Activated naive CD4-positive, alpha-beta T cell treated with anti-CD3 and anti-CD28 coated beads for 36 hours (primary cell): ENCODE measurements at regions not wholly inside any gene's neighbourhood (a gene's known extent, or its start where the extent isn't known, plus 50 kb on each side); places are given as distances from the start of the nearest gene placed in this dataset.

Experiments used
- CTCF ChIA-PET: fragments of 350-600 bp; sonication (Branson Sonifier 250); formaldehyde crosslinking; loops from one replicate; lab custom pipeline; 2021; ENCODE audit warnings: antibody characterized with exemption; lab: Charles Lee
- DNase-seq: peaks from one replicate; pipeline ENCODE4 v3.0.0-alpha.2; 2020
- H3K27ac Mint-ChIP-seq: one replicate; pipeline ENCODE4 v1.8.0; 2021; ENCODE audit warnings: mild to moderate bottlenecking, mixed read lengths
- H3K27me3 Mint-ChIP-seq: one replicate; pipeline ENCODE4 v1.8.0; 2021; ENCODE audit warnings: low read depth, mixed read lengths
- H3K36me3 Mint-ChIP-seq: one replicate; pipeline ENCODE4 v1.8.0; 2021; ENCODE audit warnings: low read depth, mixed read lengths
- H3K4me1 Mint-ChIP-seq: one replicate; pipeline ENCODE4 v1.8.0; 2021; ENCODE audit warnings: low read depth, mixed read lengths
- H3K4me3 Mint-ChIP-seq: one replicate; pipeline ENCODE4 v1.8.0; 2021; ENCODE audit warnings: mild to moderate bottlenecking, moderate library complexity, mixed read lengths
- H3K9me3 Mint-ChIP-seq: one replicate; pipeline ENCODE4 v1.8.0; 2021; ENCODE audit warnings: mixed read lengths
- intact Hi-C: fragments of 100-400 bp; cut with micrococcal nuclease; formaldehyde crosslinking; loops from one replicate; pipeline ENCODE4 v1.15.1; 2023

- peaks cover 14% of the 10 kb centered on the region for H3K36me3 Mint-ChIP-seq
- intact Hi-C loops: loop anchor here (10.0 kb wide), 1 partner anchor 1641 kb away; a partner anchor contains a TSS
- DNase-seq: no peak
- peak overlapping the region; percentile 99 for H3K27ac Mint-ChIP-seq
- CTCF ChIA-PET: no interaction called here
- peaks cover 1% of the 10 kb centered on the region for H3K27me3 Mint-ChIP-seq
- H3K4me1 Mint-ChIP-seq: peaks cover 27% of the 10 kb centered on the region
- H3K4me3 Mint-ChIP-seq: no peak overlapping the region
- no peaks in the 10 kb centered on the region for H3K9me3 Mint-ChIP-seq
Measured at GRCh38 chr6:26193467-26194328, 106.5 kb downstream of the HFE start.

- CTCF ChIA-PET: interaction anchor here (0.6 to 1.0 kb wide), 2 partner anchors 9 to 66 kb away, joined by 3 to 4 read pairs; no protein-coding TSS in a partner anchor
- H3K27ac Mint-ChIP-seq: peak overlapping the region; percentile 99
- no peaks in the 10 kb centered on the region for H3K9me3 Mint-ChIP-seq
- no peak for DNase-seq
- intact Hi-C loops: loop anchor here (10.0 kb wide), 1 partner anchor 1640 kb away; a partner anchor contains a TSS
- peak overlapping the region; percentile 21 for H3K4me3 Mint-ChIP-seq
- peaks cover 29% of the 10 kb centered on the region for H3K4me1 Mint-ChIP-seq
- H3K27me3 Mint-ChIP-seq: peaks cover 4% of the 10 kb centered on the region
- H3K36me3 Mint-ChIP-seq: peaks cover 15% of the 10 kb centered on the region
Measured at GRCh38 chr6:26194329-26194701, 107.1 kb downstream of the HFE start.

DNA sequence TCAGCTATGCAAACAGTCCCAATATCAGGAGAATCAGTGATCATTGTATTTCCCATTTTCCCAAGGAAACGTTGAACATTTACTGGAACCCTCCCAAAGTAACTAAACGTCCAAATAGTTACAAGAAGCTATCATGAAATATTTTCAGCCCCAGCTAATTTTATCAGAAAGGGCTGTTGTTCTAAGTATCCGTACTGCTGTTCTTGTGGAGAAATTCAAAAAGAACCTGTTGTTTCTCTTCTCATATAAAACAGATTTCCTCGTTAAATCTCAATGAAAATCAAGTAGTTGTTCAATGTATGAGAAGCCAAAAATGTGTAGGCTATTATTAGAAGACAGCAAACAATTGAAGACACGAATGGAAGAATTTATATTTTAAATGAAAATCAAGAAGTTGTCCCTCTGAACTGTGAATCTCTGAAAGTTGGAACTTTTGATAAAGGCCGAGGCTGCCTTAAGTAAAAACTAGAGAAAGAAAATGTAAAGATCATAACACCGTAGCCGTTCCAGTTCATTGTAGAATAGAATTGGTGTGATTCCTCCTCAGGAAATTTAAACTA is 107.7 kb downstream of the HFE start:
- intact Hi-C loops: loop anchor here (10.0 kb wide), 1 partner anchor 1640 kb away; a partner anchor contains a TSS
- Mint-ChIP-seq H3K9me3 (no peaks in the 10 kb centered on the region), H3K4me3 (peak overlapping the region; percentile 96), H3K27me3 (peaks cover 5% of the 10 kb centered on the region), H3K27ac (peak overlapping the region; percentile 99), H3K36me3 (peaks cover 15% of the 10 kb centered on the region), H3K4me1 (peaks cover 30% of the 10 kb centered on the region)
- CTCF ChIA-PET: interaction anchor here (0.6 to 1.0 kb wide), 3 partner anchors 10 to 122 kb away, joined by 3 to 4 read pairs (median 3); no protein-coding TSS in a partner anchor
- DNase-seq: no peak

- Mint-ChIP-seq H3K27me3 (peaks cover 5% of the 10 kb centered on the region), H3K27ac (peak overlapping the region; percentile 99), H3K4me1 (peaks cover 33% of the 10 kb centered on the region), H3K9me3 (no peaks in the 10 kb centered on the region), H3K36me3 (peaks cover 15% of the 10 kb centered on the region), H3K4me3 (peak overlapping the region; percentile 96)
- CTCF ChIA-PET: interaction anchor here (0.6 to 1.0 kb wide), 2 partner anchors 10 to 122 kb away, joined by 3 to 4 read pairs; no protein-coding TSS in a partner anchor
- DNase-seq: peak; percentile 94
- intact Hi-C loops: loop anchor here (10.0 kb wide), 1 partner anchor 1639 kb away; a partner anchor contains a TSS
Measured at GRCh38 chr6:26195376-26195923, 108.2 kb downstream of the HFE start.

- intact Hi-C loops: loop anchor here (2.0 to 10.0 kb wide), 3 partner anchors 77 to 1639 kb away; a partner anchor contains a TSS
- peak; percentile 70 for DNase-seq
- peak overlapping the region; percentile 99 for H3K27ac Mint-ChIP-seq
Measured at GRCh38 chr6:26195924-26196845, 109.0 kb downstream of the HFE start.

DNA sequence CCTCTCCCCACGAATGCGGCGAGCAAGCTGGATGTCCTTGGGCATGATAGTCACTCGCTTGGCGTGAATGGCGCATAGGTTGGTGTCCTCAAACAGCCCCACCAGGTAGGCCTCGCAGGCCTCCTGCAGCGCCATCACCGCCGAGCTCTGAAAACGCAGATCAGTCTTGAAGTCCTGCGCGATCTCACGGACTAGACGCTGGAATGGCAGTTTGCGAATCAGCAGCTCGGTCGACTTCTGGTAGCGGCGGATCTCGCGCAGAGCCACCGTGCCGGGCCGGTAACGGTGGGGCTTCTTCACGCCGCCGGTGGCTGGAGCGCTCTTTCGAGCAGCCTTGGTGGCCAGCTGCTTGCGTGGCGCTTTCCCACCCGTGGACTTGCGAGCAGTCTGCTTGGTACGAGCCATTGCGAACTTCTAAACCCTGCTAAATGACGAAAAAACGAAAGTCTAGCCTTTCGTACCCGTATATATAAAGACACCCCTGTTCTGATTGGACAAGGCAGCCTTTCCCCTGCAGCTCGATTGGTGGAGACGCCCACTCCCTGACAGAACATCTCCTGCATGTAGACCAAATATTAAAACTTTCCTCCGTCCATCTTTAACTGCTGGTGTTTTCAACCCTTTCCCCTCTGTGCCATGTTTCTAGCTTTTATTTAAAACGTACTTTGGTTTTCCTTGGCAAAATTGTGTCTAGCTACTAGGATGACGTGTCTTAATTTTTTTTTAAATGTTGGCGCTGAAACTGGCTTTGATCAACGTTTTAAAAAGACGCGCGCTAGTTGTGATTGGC is 109.8 kb downstream of the HFE start:
- H3K27ac Mint-ChIP-seq: peak overlapping the region; percentile 99
- intact Hi-C loops: loop anchor here (1.0 to 10.0 kb wide), 6 partner anchors 8 to 1638 kb away; a partner anchor contains a TSS
- peak; percentile 86 for DNase-seq
- H3K4me3 Mint-ChIP-seq: peak overlapping the region; percentile 96
- peaks cover 36% of the 10 kb centered on the region for H3K4me1 Mint-ChIP-seq
- H3K36me3 Mint-ChIP-seq: peaks cover 15% of the 10 kb centered on the region
- CTCF ChIA-PET: interaction anchor here (1.0 to 2.9 kb wide), 6 partner anchors 8 to 53 kb away, joined by 3 to 10 read pairs (median 3); a partner anchor contains a TSS
- no peaks in the 10 kb centered on the region for H3K9me3 Mint-ChIP-seq
- peaks cover 5% of the 10 kb centered on the region for H3K27me3 Mint-ChIP-seq

More at GRCh38 chr6:26195924-26196845, 109.0 kb downstream of the HFE start:
- CTCF ChIA-PET: interaction anchor here (0.6 to 2.9 kb wide), 5 partner anchors 13 to 54 kb away, joined by 3 to 10 read pairs (median 3); a partner anchor contains a TSS
- Mint-ChIP-seq H3K36me3 (peaks cover 15% of the 10 kb centered on the region), H3K4me1 (peaks cover 35% of the 10 kb centered on the region), H3K9me3 (no peaks in the 10 kb centered on the region), H3K4me3 (peak overlapping the region; percentile 96), H3K27me3 (peaks cover 5% of the 10 kb centered on the region)

- H3K36me3 Mint-ChIP-seq: peaks cover 15% of the 10 kb centered on the region
- peak overlapping the region; percentile 99 for H3K27ac Mint-ChIP-seq
- CTCF ChIA-PET: interaction anchor here (1.0 to 2.9 kb wide), 5 partner anchors 9 to 53 kb away, joined by 3 to 10 read pairs (median 3); a partner anchor contains a TSS
- intact Hi-C loops: loop anchor here (1.0 to 10.0 kb wide), 6 partner anchors 8 to 1637 kb away; a partner anchor contains a TSS
- peak overlapping the region; percentile 96 for H3K4me3 Mint-ChIP-seq
- H3K9me3 Mint-ChIP-seq: no peaks in the 10 kb centered on the region
- no peak for DNase-seq
- H3K27me3 Mint-ChIP-seq: peaks cover 5% of the 10 kb centered on the region
- peaks cover 38% of the 10 kb centered on the region for H3K4me1 Mint-ChIP-seq
Measured at GRCh38 chr6:26197636-26197932, 110.4 kb downstream of the HFE start.

DNA sequence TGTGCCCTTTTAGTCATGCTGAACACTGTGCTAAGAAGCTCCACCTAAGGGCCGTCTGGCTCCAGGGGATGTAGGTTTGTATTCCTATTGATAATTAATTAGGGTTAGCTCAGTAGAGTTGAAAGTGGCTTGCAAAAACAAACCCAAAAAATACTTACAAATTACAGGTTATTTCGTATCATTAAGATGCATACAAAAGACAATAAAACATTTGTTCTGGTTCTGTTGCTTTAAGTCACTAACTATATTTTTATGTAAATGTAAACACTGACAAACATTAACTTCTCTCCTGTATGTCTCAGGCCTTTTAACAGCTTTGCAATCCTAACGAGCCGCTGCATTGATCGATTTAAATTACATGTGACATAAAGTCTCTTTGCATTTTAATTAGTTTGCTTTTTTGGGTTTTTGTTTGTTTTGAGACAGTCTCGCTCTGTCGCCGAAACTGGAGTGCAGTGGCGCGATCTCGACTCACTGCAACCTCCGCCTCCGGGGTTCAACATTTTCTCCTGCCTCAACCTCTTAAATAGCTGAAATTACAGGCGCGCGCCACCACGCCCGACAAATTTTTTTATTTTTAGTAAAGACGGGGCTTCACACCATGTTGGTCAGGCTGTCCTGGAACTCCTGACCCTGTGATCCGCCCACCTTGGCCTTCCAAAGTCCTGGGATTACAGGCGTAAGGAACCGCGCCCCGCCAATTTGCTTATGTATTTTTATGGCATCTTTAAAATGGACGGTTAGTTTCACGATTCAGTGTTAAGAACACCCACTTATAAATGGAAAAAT is 110.9 kb downstream of the HFE start:
- Mint-ChIP-seq H3K36me3 (peaks cover 15% of the 10 kb centered on the region), H3K27me3 (peaks cover 5% of the 10 kb centered on the region), H3K4me1 (peaks cover 34% of the 10 kb centered on the region), H3K4me3 (peak overlapping the region; percentile 96), H3K9me3 (no peaks in the 10 kb centered on the region), H3K27ac (peak overlapping the region; percentile 99)
- CTCF ChIA-PET: interaction anchor here (0.6 to 2.9 kb wide), 5 partner anchors 9 to 24 kb away, joined by 3 to 8 read pairs (median 3); a partner anchor contains a TSS
- peak; percentile 64 for DNase-seq
- intact Hi-C loops: loop anchor here (1.0 to 10.0 kb wide), 10 partner anchors 7 to 1637 kb away; a partner anchor contains a TSS

DNA sequence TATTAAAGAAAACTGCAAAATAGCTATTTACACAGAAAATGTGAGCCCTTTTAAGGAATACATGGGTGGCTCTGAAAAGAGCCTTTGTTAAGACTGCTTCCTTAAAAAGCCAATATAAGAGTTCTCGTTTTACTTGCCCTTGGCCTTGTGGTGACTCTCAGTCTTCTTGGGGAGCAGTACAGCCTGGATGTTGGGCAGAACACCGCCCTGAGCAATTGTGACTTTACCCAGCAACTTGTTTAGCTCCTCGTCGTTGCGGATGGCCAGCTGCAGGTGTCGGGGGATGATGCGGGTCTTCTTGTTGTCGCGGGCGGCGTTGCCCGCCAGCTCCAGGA is 111.5 kb downstream of the HFE start:
- Mint-ChIP-seq H3K27ac (peak overlapping the region; percentile 99), H3K4me1 (peaks cover 36% of the 10 kb centered on the region), H3K27me3 (peaks cover 5% of the 10 kb centered on the region), H3K36me3 (peaks cover 15% of the 10 kb centered on the region), H3K9me3 (no peaks in the 10 kb centered on the region), H3K4me3 (peak overlapping the region; percentile 96)
- intact Hi-C loops: loop anchor here (1.0 to 10.0 kb wide), 9 partner anchors 18 to 1636 kb away; a partner anchor contains a TSS
- no peak for DNase-seq
- CTCF ChIA-PET: interaction anchor here (0.6 to 2.9 kb wide), 5 partner anchors 15 to 26 kb away, joined by 3 to 8 read pairs (median 5); a partner anchor contains a TSS
